ENCODE measurements at regions not wholly inside any gene's neighbourhood (a gene's known extent, or its start where the extent isn't known, plus 50 kb on each side); places are given as distances from the start of the nearest gene placed in this dataset.

GRCh38 chr5:126692971-126693370, 84.0 kb upstream of the LMNB1 start:
- 93 to 96% methylated on average over 5 of the region's 5 CpGs for WGBS, 2 donors
- no peak for TF ChIP-seq CTCF (IDR thresholded peaks at IDR 0.05; ENCODE audit: control extremely low read depth, extremely low read depth)
- no peaks in the 10 kb centered on the region for H3K27me3 ChIP-seq (ENCODE audit: control insufficient read depth in 3 of 3, insufficient read depth in 3 of 3, low read length in 2 of 3)
- no peaks in the 10 kb centered on the region for H3K36me3 ChIP-seq (ENCODE audit: control insufficient read depth in 4 of 4, insufficient read depth in 4 of 4, low read length in 4 of 4)
- H3K9me3 ChIP-seq (ENCODE audit: control insufficient read depth in 4 of 4, insufficient read depth in 3 of 4, low read length in 3 of 4) = no peaks in the 10 kb centered on the region
- no peak overlapping the region for H3K4me3 ChIP-seq
- ATAC-seq (ENCODE audit: insufficient read depth, low FRiP score) (no peak), DNase-seq (no peak)
- no peaks in the 10 kb centered on the region for H3K4me1 ChIP-seq (ENCODE audit: control insufficient read depth in 5 of 5, insufficient read depth in 5 of 5, low read length in 5 of 5)
- H3K27ac ChIP-seq (ENCODE audit: low read depth in 1 of 2, low read length in 1 of 2) = no peak overlapping the region
- H3K9ac ChIP-seq (ENCODE audit: insufficient read depth in 1 of 2, low read length in 2 of 2) = no peak overlapping the region

- no peak for ATAC-seq (ENCODE audit: insufficient read depth, low FRiP score)
- H3K4me3 ChIP-seq = no peak overlapping the region
Measured at GRCh38 chr5:126693806-126694205, 83.1 kb upstream of the LMNB1 start.

GRCh38 chr5:126694403-126694802, 82.5 kb upstream of the LMNB1 start:
- no peaks in the 10 kb centered on the region for H3K4me1 ChIP-seq (ENCODE audit: control insufficient read depth in 5 of 5, insufficient read depth in 5 of 5, low read length in 5 of 5)
- H3K9ac ChIP-seq (ENCODE audit: insufficient read depth in 1 of 2, low read length in 2 of 2) = no peak overlapping the region
- no peak overlapping the region for H3K4me3 ChIP-seq
- ATAC-seq (ENCODE audit: insufficient read depth, low FRiP score) (no peak), DNase-seq (no peak)
- WGBS, 2 donors = 62 to 78% methylated on average over 2 of the region's 2 CpGs
- H3K27me3 ChIP-seq (ENCODE audit: control insufficient read depth in 3 of 3, insufficient read depth in 3 of 3, low read length in 2 of 3) = no peaks in the 10 kb centered on the region
- H3K27ac ChIP-seq (ENCODE audit: low read depth in 1 of 2, low read length in 1 of 2) = no peak overlapping the region
- no peaks in the 10 kb centered on the region for H3K36me3 ChIP-seq (ENCODE audit: control insufficient read depth in 4 of 4, insufficient read depth in 4 of 4, low read length in 4 of 4)
- TF ChIP-seq CTCF (IDR thresholded peaks at IDR 0.05; ENCODE audit: control extremely low read depth, extremely low read depth) = no peak
- H3K9me3 ChIP-seq (ENCODE audit: control insufficient read depth in 4 of 4, insufficient read depth in 3 of 4, low read length in 3 of 4) = no peaks in the 10 kb centered on the region

More at GRCh38 chr5:126693806-126694205, 83.1 kb upstream of the LMNB1 start:
- DNase-seq = no peak
- no peaks in the 10 kb centered on the region for H3K36me3 ChIP-seq (ENCODE audit: control insufficient read depth in 4 of 4, insufficient read depth in 4 of 4, low read length in 4 of 4)
- 76 to 81% methylated on average over 1 of the region's 1 CpG for WGBS, 2 donors
- H3K27ac ChIP-seq (ENCODE audit: low read depth in 1 of 2, low read length in 1 of 2) = no peak overlapping the region
- H3K9ac ChIP-seq (ENCODE audit: insufficient read depth in 1 of 2, low read length in 2 of 2) = no peak overlapping the region
- H3K27me3 ChIP-seq (ENCODE audit: control insufficient read depth in 3 of 3, insufficient read depth in 3 of 3, low read length in 2 of 3) = no peaks in the 10 kb centered on the region
- no peak for TF ChIP-seq CTCF (IDR thresholded peaks at IDR 0.05; ENCODE audit: control extremely low read depth, extremely low read depth)
- no peaks in the 10 kb centered on the region for H3K9me3 ChIP-seq (ENCODE audit: control insufficient read depth in 4 of 4, insufficient read depth in 3 of 4, low read length in 3 of 4)
- no peaks in the 10 kb centered on the region for H3K4me1 ChIP-seq (ENCODE audit: control insufficient read depth in 5 of 5, insufficient read depth in 5 of 5, low read length in 5 of 5)

GRCh38 chr5:126695091-126695490, 81.8 kb upstream of the LMNB1 start:
- no peak overlapping the region for H3K27ac ChIP-seq (ENCODE audit: low read depth in 1 of 2, low read length in 1 of 2)
- H3K9ac ChIP-seq (ENCODE audit: insufficient read depth in 1 of 2, low read length in 2 of 2) = no peak overlapping the region
- ATAC-seq (ENCODE audit: insufficient read depth, low FRiP score) (no peak), DNase-seq (no peak)
- H3K4me3 ChIP-seq = no peak overlapping the region
- no peaks in the 10 kb centered on the region for H3K27me3 ChIP-seq (ENCODE audit: control insufficient read depth in 3 of 3, insufficient read depth in 3 of 3, low read length in 2 of 3)
- 85 to 86% methylated on average over 1 of the region's 1 CpG for WGBS, 2 donors
- H3K9me3 ChIP-seq (ENCODE audit: control insufficient read depth in 4 of 4, insufficient read depth in 3 of 4, low read length in 3 of 4) = no peaks in the 10 kb centered on the region
- no peaks in the 10 kb centered on the region for H3K4me1 ChIP-seq (ENCODE audit: control insufficient read depth in 5 of 5, insufficient read depth in 5 of 5, low read length in 5 of 5)
- H3K36me3 ChIP-seq (ENCODE audit: control insufficient read depth in 4 of 4, insufficient read depth in 4 of 4, low read length in 4 of 4) = no peaks in the 10 kb centered on the region
- no peak for TF ChIP-seq CTCF (IDR thresholded peaks at IDR 0.05; ENCODE audit: control extremely low read depth, extremely low read depth)

All from lung (tissue), 11 donors.